ENCODE measurements at regions not wholly inside any gene's neighbourhood (a gene's known extent, or its start where the extent isn't known, plus 50 kb on each side); places are given as distances from the start of the nearest gene placed in this dataset.

DNA sequence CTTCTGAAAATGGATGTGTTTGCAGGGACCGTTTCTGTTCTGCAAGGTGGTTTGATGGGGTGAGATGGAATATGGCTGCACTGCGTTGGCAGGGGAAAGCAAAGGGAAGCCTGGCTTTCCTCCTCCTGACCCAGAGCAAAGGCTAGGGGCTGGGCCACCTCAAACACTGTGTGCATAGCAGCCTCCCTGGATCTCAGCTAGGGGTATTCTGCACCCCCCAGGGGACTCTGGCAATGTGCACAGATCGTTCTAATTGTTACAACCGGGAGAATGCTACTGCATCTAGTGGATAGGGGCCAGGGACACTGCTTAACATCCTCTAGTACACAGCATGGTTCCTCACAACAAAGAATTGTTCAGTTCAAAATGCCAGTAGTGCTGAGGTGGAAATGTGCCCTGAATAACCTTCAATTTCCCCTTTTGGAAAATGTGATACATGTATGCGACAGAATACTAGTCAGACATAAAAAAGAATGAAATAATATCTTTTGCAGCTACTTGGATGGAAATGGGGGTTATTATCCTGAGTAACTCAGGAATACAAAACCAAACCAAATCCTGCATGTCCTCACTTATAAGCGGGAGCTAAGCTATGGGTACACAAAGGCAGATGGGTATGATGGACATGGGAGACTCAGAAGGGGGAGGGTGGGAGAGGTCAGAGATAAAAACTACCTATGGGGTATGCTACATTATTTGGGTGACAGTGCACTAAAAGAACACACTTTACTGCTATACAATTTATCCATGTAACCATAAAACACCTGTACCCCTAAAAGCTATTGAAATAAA, 671.2 kb downstream of the UQCRFS1 start:
- H3K14ac ChIP-seq (ENCODE audit: insufficient read depth, low read length): no peak overlapping the region
- no peak overlapping the region for H3K27ac Mint-ChIP-seq
- H3K4me2 ChIP-seq (ENCODE audit: insufficient read depth, insufficient read length, low read length): no peak overlapping the region
- no peak overlapping the region for H3K27ac ChIP-seq (ENCODE audit: insufficient read length, low read depth, low read length)
- no peak overlapping the region for H2AFZ ChIP-seq (ENCODE audit: low read length)
- H2BK20ac ChIP-seq (ENCODE audit: low read depth, low read length, poor library complexity, severe bottlenecking): no peak overlapping the region
- no peak overlapping the region for H2BK5ac ChIP-seq (ENCODE audit: insufficient read length, low read length)
- H4K20me1 ChIP-seq (ENCODE audit: control insufficient read depth, insufficient read depth, insufficient read length): no peaks in the 10 kb centered on the region
- TF ChIP-seq CTCF (conservative IDR thresholded peaks at IDR 0.05): no peak
- H3K56ac ChIP-seq (ENCODE audit: insufficient read length, low read depth, low read length): no peak overlapping the region
- no peaks in the 10 kb centered on the region for H3K27me3 ChIP-seq (ENCODE audit: insufficient read depth, low read length)
- H2BK15ac ChIP-seq (ENCODE audit: low read depth, low read length): no peak overlapping the region
- H3K4me1 ChIP-seq (ENCODE audit: insufficient read depth, low read length): peaks cover 4% of the 10 kb centered on the region; the same call in 1 of the 2 replicates
- H3K4ac ChIP-seq (ENCODE audit: low read depth, low read length): no peak overlapping the region
- no peak overlapping the region for H3K23ac ChIP-seq (ENCODE audit: insufficient read length, low read depth, low read length)
- no peak overlapping the region for H3K18ac ChIP-seq (ENCODE audit: insufficient read length, low read depth, low read length)
- no peak overlapping the region for H2AK5ac ChIP-seq (ENCODE audit: insufficient read length, low read length)
- no peaks in the 10 kb centered on the region for H3K9me3 ChIP-seq (ENCODE audit: control insufficient read depth, low read depth, low read length)
- H4K8ac ChIP-seq (replicated peaks; ENCODE audit: insufficient read length, low read depth, low read length): no peak overlapping the region
- no peak overlapping the region for H2BK12ac ChIP-seq (ENCODE audit: insufficient read length, low read depth, low read length)
- peaks cover 4 to 7% of the 10 kb centered on the region in 2 experiments for H3K4me1 Mint-ChIP-seq
- no peak overlapping the region for H3T11ph ChIP-seq (ENCODE audit: low read length)
- peaks cover 2 to 7% (median 6%) of the 10 kb centered on the region in 3 experiments; a peak in 4 of 7 replicates for H3K36me3 Mint-ChIP-seq (ENCODE audit: insufficient read depth in 1 of 3, low read depth in 3 of 3)
- no peaks in the 10 kb centered on the region for H3K79me2 ChIP-seq (ENCODE audit: insufficient read depth, low read length)
- no CpG with 5 or more reads among the region's 6 CpGs for WGBS (ENCODE audit: extremely low coverage, insufficient read length, low lambda C conversion rate)
- no peaks in the 10 kb centered on the region for H3K23me2 ChIP-seq (ENCODE audit: insufficient read length, low read depth, low read length, poor library complexity, severe bottlenecking)
- no peaks in the 10 kb centered on the region for H3K79me1 ChIP-seq (ENCODE audit: insufficient read depth, low read depth, low read length, poor library complexity, severe bottlenecking)
- H4K91ac ChIP-seq (ENCODE audit: insufficient read length, low read depth, low read length): no peak overlapping the region
- H3K27me3 Mint-ChIP-seq (ENCODE audit: low read depth): no peaks in the 10 kb centered on the region
- H3K4me3 Mint-ChIP-seq: no peak overlapping the region
- H4K5ac ChIP-seq (ENCODE audit: insufficient read length, low read depth, low read length): no peak overlapping the region
- peaks cover 11 to 12% of the 10 kb centered on the region in 2 experiments for H3K9me3 Mint-ChIP-seq
- no peak overlapping the region for H3K9ac ChIP-seq (ENCODE audit: extremely low read depth, insufficient read length, low read length)
- H2BK120ac ChIP-seq (ENCODE audit: low read depth, low read length, poor library complexity, severe bottlenecking): no peak overlapping the region
- DNase-seq: no peak
